Upper lobe of left lung (tissue), 6 donors: ENCODE measurements at regions not wholly inside any gene's neighbourhood (a gene's known extent, or its start where the extent isn't known, plus 50 kb on each side); places are given as distances from the start of the nearest gene placed in this dataset.

Source experiments
- ATAC-seq, 2 donors: fragments of 200-7000 bp; cut with Tn5 transposase; one replicate each; pipeline ENCODE4 v1.9.1; 2022; ENCODE audit warnings: mild to moderate bottlenecking in 2 of 2, moderate library complexity in 2 of 2; ENCODE audit not compliant: low FRiP score in 2 of 2
- DNase-seq, 2 donors: peaks; one replicate each; pipeline ENCODE4 v3.0.0-alpha.2; 2019 to 2020
- H3K27ac ChIP-seq, 4 donors: fragments of 200-600 bp; sonication (generic); one replicate each; pipeline ENCODE4 v1.5.1; 2016 to 2019
- H3K27me3 ChIP-seq, 4 donors: fragments of 200-600 bp; sonication (generic); one replicate each; pipeline ENCODE4 v1.5.1; 2017 to 2019
- H3K36me3 ChIP-seq, 4 donors: fragments of 200-600 bp; sonication (generic); one replicate each; pipeline ENCODE4 v1.5.1; 2016 to 2019
- H3K4me1 ChIP-seq, 4 donors: fragments of 200-600 bp; sonication (generic); one replicate each; pipeline ENCODE4 v1.5.1; 2018 to 2019
- H3K4me3 ChIP-seq, 4 donors: fragments of 200-600 bp; sonication (generic); one replicate each; pipeline ENCODE4 v1.5.1; 2017 to 2019; ENCODE audit warnings: mild to moderate bottlenecking in 2 of 4, moderate library complexity in 1 of 4
- H3K9me3 ChIP-seq, 4 donors: fragments of 200-600 bp; sonication (generic); one replicate each; pipeline ENCODE4 v1.5.1; 2018 to 2019
- CTCF ChIP-seq, 6 experiments: fragments of 450-650 bp in 4 of 6; fragments of 200-600 bp in 2 of 6; sonication (generic) in 2 of 6; IDR thresholded peaks; one replicate each; pipeline ENCODE4 v1.5.1; 2016 to 2019; ENCODE audit warnings: antibody characterized with exemption in 6 of 6
- EP300 ChIP-seq, 4 donors: sonication (generic); formaldehyde crosslinking; IDR thresholded peaks; one replicate each; pipeline ENCODE4 v1.5.1; 2017; ENCODE audit warnings: antibody characterized with exemption in 4 of 4, control low read depth in 2 of 4
- POLR2A ChIP-seq, 4 donors: fragments of 450-650 bp; IDR thresholded peaks; one replicate each; pipeline ENCODE4 v1.5.1; 2016 to 2017; ENCODE audit warnings: antibody characterized with exemption in 4 of 4, mild to moderate bottlenecking in 2 of 4
- POLR2AphosphoS5 ChIP-seq, 2 donors: sonication (generic); formaldehyde crosslinking; IDR thresholded peaks; one replicate each; pipeline ENCODE4 v1.5.1; 2017; ENCODE audit warnings: antibody characterized with exemption in 2 of 2
- WGBS, 2 donors: methylation state at CpG; one replicate each; pipeline ENCODE4 v1.1.5; 2017 to 2018; 5-methylcytosine and 5-hydroxymethylcytosine counted together
- donor health status: DM: no; HTN: no; CAD: no; lungs with moderate emphysema.
- donor health status: DM: no; HTN: yes; CAD: no; lungs with severe emphysema.

DNA sequence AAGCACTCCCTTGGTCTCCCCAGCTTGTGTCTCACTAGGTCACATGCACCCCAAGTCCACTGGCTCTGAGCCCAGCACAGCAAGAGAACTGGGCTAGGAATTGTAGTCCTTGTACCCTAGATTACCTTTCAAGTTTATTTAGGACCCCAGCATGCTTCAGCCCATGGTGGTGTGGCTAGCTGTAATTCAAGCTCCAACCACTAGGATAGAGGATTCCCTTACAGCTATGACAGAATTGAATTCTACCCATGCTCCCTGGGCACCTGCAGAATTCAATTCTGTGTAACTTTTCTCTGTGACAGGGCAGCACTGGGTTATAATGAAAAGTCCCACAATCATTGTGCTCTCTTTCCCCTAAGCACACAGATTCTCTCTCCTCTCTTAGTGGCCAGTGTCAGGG is 253.8 kb upstream of the DMD start:
- no peak for ATAC-seq
- no peak for DNase-seq

GRCh38 chrX:33457102-33457501 is 245.8 kb upstream of the DMD start:
- Histone ChIP-seq H3K4me3 (no peak overlapping the region), H3K27me3 (no peaks in the 10 kb centered on the region), H3K4me1 (no peaks in the 10 kb centered on the region), H3K27ac (no peak overlapping the region), H3K9me3 (no peaks in the 10 kb centered on the region), H3K36me3 (no peaks in the 10 kb centered on the region)
- 86% methylated on average over 2 of the region's 2 CpGs; no CpG with 5 or more reads in 1 of the 2 donors for WGBS, 2 donors
- TF ChIP-seq POLR2AphosphoS5 (IDR thresholded peaks at IDR 0.05) = no peak
- no peak for TF ChIP-seq CTCF (IDR thresholded peaks at IDR 0.05)
- TF ChIP-seq EP300 (IDR thresholded peaks at IDR 0.05) = no peak
- TF ChIP-seq POLR2A (IDR thresholded peaks at IDR 0.05) = no peak
- no peak for DNase-seq
- ATAC-seq = peak in 1 of 2 donors; percentile 53

More for the DNA sequence above, 253.8 kb upstream of the DMD start:
- no peaks in the 10 kb centered on the region for H3K4me1 ChIP-seq
- H3K4me3 ChIP-seq = no peak overlapping the region
- H3K9me3 ChIP-seq = no peaks in the 10 kb centered on the region
- H3K36me3 ChIP-seq = no peaks in the 10 kb centered on the region
- H3K27me3 ChIP-seq = no peaks in the 10 kb centered on the region
- no peak overlapping the region for H3K27ac ChIP-seq
- TF ChIP-seq CTCF (IDR thresholded peaks at IDR 0.05) (no peak), EP300 (IDR thresholded peaks at IDR 0.05) (no peak), POLR2A (IDR thresholded peaks at IDR 0.05) (no peak), POLR2AphosphoS5 (IDR thresholded peaks at IDR 0.05) (no peak)

DNA sequence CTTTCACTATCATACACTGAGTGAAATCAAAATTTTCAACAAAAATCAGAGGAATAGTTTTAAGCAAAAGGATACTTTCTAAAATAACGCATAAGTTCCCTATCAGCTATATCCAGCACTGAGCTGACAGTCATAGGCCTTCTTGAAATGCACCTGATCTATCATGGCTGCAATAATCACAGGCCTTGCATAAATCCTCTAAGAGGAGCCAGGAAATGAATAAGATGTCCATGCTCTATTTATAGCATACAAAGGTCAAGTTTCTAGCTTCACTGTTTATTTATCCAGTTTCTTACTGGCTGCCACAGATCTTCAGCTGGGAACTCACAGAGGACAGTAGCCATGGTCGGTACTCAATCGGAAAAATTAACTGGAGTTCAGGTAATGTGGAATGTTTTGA is 235.9 kb upstream of the DMD start:
- ATAC-seq (no peak), DNase-seq (no peak)
- Histone ChIP-seq H3K27ac (no peak overlapping the region), H3K27me3 (no peaks in the 10 kb centered on the region), H3K36me3 (no peaks in the 10 kb centered on the region), H3K4me3 (no peak overlapping the region), H3K4me1 (no peaks in the 10 kb centered on the region), H3K9me3 (no peaks in the 10 kb centered on the region)
- WGBS, 2 donors = 55 to 80% methylated on average over 3 of the region's 3 CpGs
- no peak for TF ChIP-seq POLR2AphosphoS5 (IDR thresholded peaks at IDR 0.05)
- TF ChIP-seq CTCF (IDR thresholded peaks at IDR 0.05) = no peak
- no peak for TF ChIP-seq POLR2A (IDR thresholded peaks at IDR 0.05)
- no peak for TF ChIP-seq EP300 (IDR thresholded peaks at IDR 0.05)

DNA sequence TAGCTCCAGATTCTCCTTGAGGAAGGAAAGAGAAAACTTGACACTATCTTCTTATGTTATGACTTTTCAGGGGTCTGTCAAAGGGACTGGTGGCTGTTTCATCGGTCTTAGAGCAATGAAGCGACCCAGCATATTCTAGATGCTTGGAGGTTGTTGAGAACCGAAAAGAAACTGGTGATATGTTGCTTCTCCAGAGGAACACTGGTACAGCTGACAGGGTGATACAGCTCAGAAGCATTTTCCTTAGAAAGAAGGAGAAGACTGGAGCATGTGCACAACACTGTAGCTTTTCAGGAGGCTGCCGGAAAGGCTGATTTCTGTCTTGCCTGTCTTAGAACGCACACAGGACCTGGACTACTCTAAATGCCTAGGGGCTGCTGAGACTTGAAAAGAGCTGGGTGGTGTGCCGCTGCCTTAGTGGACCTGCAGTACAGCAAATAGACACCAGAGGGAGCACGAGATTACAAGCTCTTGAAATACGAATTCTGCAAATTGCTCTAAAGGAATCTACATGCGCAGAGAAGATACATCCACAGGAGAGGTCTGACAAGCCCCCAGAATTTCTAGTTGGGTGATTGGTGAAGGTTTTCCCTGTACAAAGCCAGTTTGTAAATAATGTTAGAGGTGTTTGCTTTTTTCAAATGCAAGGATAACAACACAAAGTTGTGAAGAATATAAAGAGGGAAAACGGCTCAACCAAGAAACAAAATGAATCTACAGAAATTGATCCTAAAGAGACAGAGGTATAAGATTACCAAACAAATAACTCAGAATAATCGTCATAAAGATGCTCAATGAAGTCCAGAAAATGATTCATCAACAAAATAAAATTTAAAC is 223.1 kb upstream of the DMD start:
- DNase-seq (peak in 1 of 2 donors; percentile 38), ATAC-seq (peak; percentile 49 to 66)
- H3K27me3 ChIP-seq = no peaks in the 10 kb centered on the region
- H3K4me1 ChIP-seq = no peaks in the 10 kb centered on the region
- TF ChIP-seq POLR2AphosphoS5 (IDR thresholded peaks at IDR 0.05) (no peak), CTCF (IDR thresholded peaks at IDR 0.05) (peak; percentile 59 to 92 (median 66))
- no peak overlapping the region for H3K4me3 ChIP-seq
- H3K27ac ChIP-seq = no peak overlapping the region
- H3K36me3 ChIP-seq = no peaks in the 10 kb centered on the region
- WGBS, 2 donors = 27 to 28% methylated on average over 8 to 11 of the region's 11 CpGs
- H3K9me3 ChIP-seq = no peaks in the 10 kb centered on the region
